Stimulated activated CD8-positive, alpha-beta memory T cell treated with anti-CD3 and anti-CD28 coated beads, Interleukin-7, amount 100 ng/mL, for 24 hours (primary cell): ENCODE measurements at regions not wholly inside any gene's neighbourhood (a gene's known extent, or its start where the extent isn't known, plus 50 kb on each side); places are given as distances from the start of the nearest gene placed in this dataset.
"Not testable (repeated sequence)": the region's sequence is repeated elsewhere in the genome, so short reads cannot be mapped to it uniquely, and the experiment has no call there.

Experiments
- DNase-seq: peaks from one replicate; pipeline ENCODE4 v3.0.0-alpha.2; 2020; ENCODE audit warnings: low read depth

- no peak for DNase-seq
These were observed 1088.9 kb downstream of the NAALADL2 start for GRCh38 chr3:175948041-175948440.

- DNase-seq, result no peak
These were observed 1082.2 kb downstream of the NAALADL2 start for GRCh38 chr3:175941352-175941751.

- DNase-seq, result no peak
These were observed 1081.7 kb downstream of the NAALADL2 start for GRCh38 chr3:175940881-175941280.

- DNase-seq, result no peak
These were observed 1081.1 kb downstream of the NAALADL2 start for GRCh38 chr3:175940243-175940642.

GRCh38 chr3:175937367-175937766 is 1078.2 kb downstream of the NAALADL2 start:
- DNase-seq, result not testable (repeated sequence)

GRCh38 chr3:175932586-175932985 is 1073.5 kb downstream of the NAALADL2 start:
- DNase-seq, result no peak

- DNase-seq, result no peak
These were observed 1060.0 kb downstream of the NAALADL2 start for GRCh38 chr3:175919133-175919532.

- no peak for DNase-seq
These were observed 1057.2 kb downstream of the NAALADL2 start for GRCh38 chr3:175916191-175916934.

- DNase-seq, result no peak
These were observed 1055.7 kb downstream of the NAALADL2 start for GRCh38 chr3:175914785-175915184.

- DNase-seq, result no peak
These were observed 1054.2 kb downstream of the NAALADL2 start for GRCh38 chr3:175913286-175913685.

- DNase-seq, result no peak
These were observed 1052.8 kb downstream of the NAALADL2 start for GRCh38 chr3:175911937-175912336.

- DNase-seq, result no peak
These were observed 1043.1 kb downstream of the NAALADL2 start for GRCh38 chr3:175902226-175902625.

GRCh38 chr3:175898194-175898593 is 1039.1 kb downstream of the NAALADL2 start:
- no peak for DNase-seq

- no peak for DNase-seq
These were observed 1037.5 kb downstream of the NAALADL2 start for GRCh38 chr3:175896655-175897054.

- no peak for DNase-seq
These were observed 1036.6 kb downstream of the NAALADL2 start for GRCh38 chr3:175895731-175896130.

GRCh38 chr3:175893566-175893965 is 1034.4 kb downstream of the NAALADL2 start:
- no peak for DNase-seq

GRCh38 chr3:175890066-175890465 is 1030.9 kb downstream of the NAALADL2 start:
- DNase-seq, result no peak

GRCh38 chr3:175885231-175885766 is 1026.2 kb downstream of the NAALADL2 start:
- DNase-seq, result no peak

- DNase-seq, result no peak
These were observed 1020.3 kb downstream of the NAALADL2 start for GRCh38 chr3:175879417-175879816.

GRCh38 chr3:175869404-175869803 is 1010.3 kb downstream of the NAALADL2 start:
- no peak for DNase-seq

- no peak for DNase-seq
These were observed 1009.5 kb downstream of the NAALADL2 start for GRCh38 chr3:175868626-175869025.

GRCh38 chr3:175865724-175866123 is 1006.6 kb downstream of the NAALADL2 start:
- DNase-seq, result no peak

GRCh38 chr3:175861916-175862315 is 1002.8 kb downstream of the NAALADL2 start:
- no peak for DNase-seq
